Cardiac muscle cell (in vitro differentiated cells and primary cell): ENCODE measurements at regions not wholly inside any gene's neighbourhood (a gene's known extent, or its start where the extent isn't known, plus 50 kb on each side); places are given as distances from the start of the nearest gene placed in this dataset.

Experiments used
- DNase-seq, 2 donors: peaks; one replicate each; pipeline versions ENCODE4 v3.0.0 to v3.0.0-alpha.2; 2010 to 2017; ENCODE audit warnings: low read depth in 1 of 2, low spot score in 1 of 2
- H3K27ac ChIP-seq: fragments of 200-600 bp; sonication (generic); 2 replicates; pipeline ENCODE4 v1.5.1; 2016
- H3K27me3 ChIP-seq: fragments of 200-600 bp; sonication (generic); 2 replicates; pipeline ENCODE4 v1.6.0; 2016; ENCODE audit warnings: control low read depth
- H3K36me3 ChIP-seq: fragments of 200-600 bp; sonication (generic); 2 replicates; pipeline ENCODE4 v1.5.1; 2016; ENCODE audit warnings: control low read depth
- H3K4me1 ChIP-seq: fragments of 200-600 bp; sonication (generic); 2 replicates; pipeline ENCODE4 v1.8.1; 2017; ENCODE audit warnings: low read depth, mild to moderate bottlenecking, mixed run types
- H3K4me3 ChIP-seq: fragments of 200-600 bp; sonication (generic); 2 replicates; pipeline ENCODE4 v1.5.1; 2016; ENCODE audit warnings: mild to moderate bottlenecking
- H3K9me3 ChIP-seq: fragments of 200-600 bp; sonication (generic); 2 replicates; pipeline ENCODE4 v1.5.1; 2017; ENCODE audit warnings: low read depth, mild to moderate bottlenecking, control low read depth
- TF ChIP-seq, protein P1 (sequence below): IDR thresholded peaks from 2 replicates; pipeline ENCODE4 v1.5.1; 2012; ENCODE audit warnings: low read depth, mild to moderate bottlenecking, low read length

DNA sequence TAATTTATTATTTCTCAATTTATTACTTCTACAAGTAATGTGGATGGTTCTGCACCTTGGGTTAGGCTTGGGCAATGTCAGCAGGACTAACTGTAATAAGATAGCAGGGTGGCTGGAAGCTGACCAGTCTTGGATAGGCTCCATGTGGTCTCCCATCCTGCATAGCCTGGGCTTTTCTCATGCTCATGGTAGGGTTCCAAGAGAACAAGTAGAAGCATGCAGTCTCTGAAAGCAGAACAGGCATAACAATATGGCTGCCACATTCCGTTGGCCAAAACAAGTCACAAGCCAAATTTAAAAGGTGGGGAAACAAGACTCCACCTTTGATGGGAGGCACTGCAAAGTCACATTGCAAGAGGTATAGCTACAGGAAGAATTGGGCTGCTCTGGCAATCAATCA is 98.6 kb upstream of the MDFIC start:
- Histone ChIP-seq H3K4me3 (no peak overlapping the region), H3K27ac (no peak overlapping the region), H3K27me3 (no peaks in the 10 kb centered on the region), H3K4me1 (peaks cover 16% of the 10 kb centered on the region), H3K36me3 (no peaks in the 10 kb centered on the region), H3K9me3 (no peaks in the 10 kb centered on the region)
- TF ChIP-seq, protein P1, sequence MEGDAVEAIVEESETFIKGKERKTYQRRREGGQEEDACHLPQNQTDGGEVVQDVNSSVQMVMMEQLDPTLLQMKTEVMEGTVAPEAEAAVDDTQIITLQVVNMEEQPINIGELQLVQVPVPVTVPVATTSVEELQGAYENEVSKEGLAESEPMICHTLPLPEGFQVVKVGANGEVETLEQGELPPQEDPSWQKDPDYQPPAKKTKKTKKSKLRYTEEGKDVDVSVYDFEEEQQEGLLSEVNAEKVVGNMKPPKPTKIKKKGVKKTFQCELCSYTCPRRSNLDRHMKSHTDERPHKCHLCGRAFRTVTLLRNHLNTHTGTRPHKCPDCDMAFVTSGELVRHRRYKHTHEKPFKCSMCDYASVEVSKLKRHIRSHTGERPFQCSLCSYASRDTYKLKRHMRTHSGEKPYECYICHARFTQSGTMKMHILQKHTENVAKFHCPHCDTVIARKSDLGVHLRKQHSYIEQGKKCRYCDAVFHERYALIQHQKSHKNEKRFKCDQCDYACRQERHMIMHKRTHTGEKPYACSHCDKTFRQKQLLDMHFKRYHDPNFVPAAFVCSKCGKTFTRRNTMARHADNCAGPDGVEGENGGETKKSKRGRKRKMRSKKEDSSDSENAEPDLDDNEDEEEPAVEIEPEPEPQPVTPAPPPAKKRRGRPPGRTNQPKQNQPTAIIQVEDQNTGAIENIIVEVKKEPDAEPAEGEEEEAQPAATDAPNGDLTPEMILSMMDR, result no peak
- peak in 1 of 2 donors; percentile 42 for DNase-seq

DNA sequence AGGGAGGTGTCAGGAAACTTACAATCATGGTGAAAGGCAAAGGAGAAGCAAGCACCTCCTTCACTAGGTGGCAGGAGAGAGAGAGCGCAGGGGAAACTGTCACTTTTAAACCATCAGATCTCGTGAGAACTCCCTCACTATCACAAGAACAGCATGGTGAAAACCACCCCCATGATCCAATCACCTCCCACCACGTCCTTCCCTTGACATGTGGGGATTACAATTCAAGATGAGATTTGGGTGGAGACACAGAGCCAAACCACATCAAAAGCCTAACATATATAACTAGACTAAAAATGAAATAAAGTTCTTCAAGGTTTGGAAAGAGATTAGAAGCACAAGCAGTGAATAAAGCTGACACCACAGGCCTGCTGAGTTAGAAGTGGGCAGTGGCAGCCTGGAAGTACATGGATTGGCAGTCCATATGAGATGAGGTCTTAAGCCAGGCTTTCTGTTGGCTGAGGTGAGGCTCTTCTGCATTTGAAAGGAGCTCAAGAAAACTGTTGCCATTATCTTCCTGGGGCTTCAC is 96.4 kb upstream of the MDFIC start:
- Histone ChIP-seq H3K27ac (no peak overlapping the region), H3K9me3 (no peaks in the 10 kb centered on the region), H3K4me3 (no peak overlapping the region), H3K36me3 (no peaks in the 10 kb centered on the region), H3K4me1 (peaks cover 13% of the 10 kb centered on the region), H3K27me3 (no peaks in the 10 kb centered on the region)
- TF ChIP-seq, protein P1, result no peak
- no peak for DNase-seq

DNA sequence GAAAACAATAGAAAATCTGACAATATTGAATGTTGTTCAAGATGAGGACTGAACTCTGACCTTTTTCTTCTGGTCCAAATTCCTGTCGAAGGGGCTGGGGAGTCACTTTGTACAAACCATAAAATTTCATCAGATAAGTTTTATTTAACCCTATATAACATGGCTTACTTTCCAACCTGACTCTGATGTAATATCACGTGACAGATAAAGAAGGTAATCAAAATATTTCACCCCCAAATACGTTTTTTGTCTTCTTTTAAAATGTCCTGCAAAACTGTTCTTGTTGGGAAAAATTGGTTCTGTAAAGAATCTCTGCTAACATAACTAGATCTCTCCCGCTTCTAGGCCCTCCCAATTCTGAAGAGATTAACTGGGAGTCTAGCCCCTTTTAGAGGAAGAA is 90.9 kb upstream of the MDFIC start:
- TF ChIP-seq, protein P1, result no peak
- Histone ChIP-seq H3K36me3 (no peaks in the 10 kb centered on the region), H3K4me3 (no peak overlapping the region), H3K4me1 (no peaks in the 10 kb centered on the region), H3K27ac (no peak overlapping the region), H3K9me3 (no peaks in the 10 kb centered on the region), H3K27me3 (no peaks in the 10 kb centered on the region)
- no peak for DNase-seq

DNA sequence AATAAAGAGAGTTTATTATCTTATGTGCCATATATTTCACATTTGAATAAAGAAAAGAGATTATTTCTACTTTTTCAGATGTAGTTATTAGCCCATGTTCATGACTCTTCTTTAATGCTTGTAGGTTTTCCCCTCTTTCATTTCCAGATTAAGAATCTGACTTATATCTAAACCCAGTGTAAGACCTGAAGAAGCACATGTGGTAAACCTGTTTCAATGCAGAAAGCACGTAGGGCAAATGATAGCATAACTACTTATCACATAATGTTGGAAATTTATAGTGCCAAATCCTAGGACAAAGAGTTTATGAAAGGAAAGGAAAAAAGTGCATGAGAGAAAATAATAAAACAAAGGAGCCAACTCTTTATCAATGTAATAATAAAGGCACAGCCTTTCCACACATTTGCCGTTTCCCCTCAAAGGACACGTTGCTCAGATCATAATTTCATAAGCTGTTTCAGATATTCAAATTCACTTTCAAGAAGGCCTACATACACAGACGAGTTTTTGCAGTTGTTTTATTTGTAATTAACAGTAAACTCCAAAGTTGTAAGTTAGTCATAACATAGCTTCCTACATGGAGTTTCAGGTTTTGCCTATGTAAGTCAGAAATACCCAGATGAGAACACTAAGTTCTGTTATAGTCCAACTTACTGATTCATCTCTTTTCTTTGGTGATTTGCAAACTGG is 88.8 kb upstream of the MDFIC start:
- TF ChIP-seq, protein P1, result no peak

DNA sequence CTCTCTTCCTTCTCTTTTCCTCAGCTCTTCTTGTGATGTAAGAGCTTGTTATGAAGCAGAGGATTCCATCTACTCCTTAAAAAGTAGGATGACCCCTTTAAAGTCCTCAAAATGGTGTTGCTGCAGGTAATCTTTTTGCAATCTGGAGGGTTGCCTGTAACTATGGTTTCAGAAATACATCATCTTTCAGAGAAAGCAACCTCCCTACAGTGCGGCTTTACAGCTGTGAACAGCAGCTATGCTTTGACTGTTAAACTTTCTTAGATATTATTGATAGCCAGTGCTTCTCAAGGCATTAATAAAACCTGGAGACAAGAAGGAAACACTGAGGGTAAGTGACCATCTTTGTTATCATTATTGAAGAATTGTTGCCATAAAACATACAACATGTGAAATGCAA is 86.6 kb upstream of the MDFIC start:
- Histone ChIP-seq H3K9me3 (no peaks in the 10 kb centered on the region), H3K36me3 (no peaks in the 10 kb centered on the region), H3K4me1 (no peaks in the 10 kb centered on the region), H3K4me3 (no peak overlapping the region), H3K27me3 (no peaks in the 10 kb centered on the region), H3K27ac (no peak overlapping the region)
- TF ChIP-seq, protein P1, result no peak
- DNase-seq, result no peak

More for the DNA sequence above, 88.8 kb upstream of the MDFIC start:
- H3K36me3 ChIP-seq, result no peaks in the 10 kb centered on the region
- H3K4me1 ChIP-seq, result no peaks in the 10 kb centered on the region
- H3K27me3 ChIP-seq, result no peaks in the 10 kb centered on the region
- no peaks in the 10 kb centered on the region for H3K9me3 ChIP-seq
- no peak overlapping the region for H3K4me3 ChIP-seq
- no peak overlapping the region for H3K27ac ChIP-seq
- no peak for DNase-seq
